HepG2 (cell line): ENCODE measurements at regions not wholly inside any gene's neighbourhood (a gene's known extent, or its start where the extent isn't known, plus 50 kb on each side); places are given as distances from the start of the nearest gene placed in this dataset.

Source experiments
- ATAC-seq: fragments of 200-7000 bp; cut with Tn5 transposase; 3 replicates; pipeline ENCODE4 v1.9.1; 2020; ENCODE audit warnings: mild to moderate bottlenecking, moderate library complexity
- BruUV-seq: library from RNA; stranded (reverse); fragments of 400-500 nt; replicated peaks from 2 replicates; lab custom pipeline; 2021; lab: Mats Ljungman, UMichigan
- CTCF ChIA-PET: fragments of 300-600 bp; formaldehyde crosslinking; extraction: SDS; loops from one replicate; lab custom pipeline; 2021; ENCODE audit warnings: low total read pairs, inconsistent platforms, low intra/inter-chr PET ratio; lab: Yijun Ruan, JAX
- POLR2A ChIA-PET: fragments of 350-600 bp; sonication (Branson Sonifier 250); formaldehyde crosslinking; loops from one replicate; lab custom pipeline; 2020; ENCODE audit warnings: antibody characterized with exemption, inconsistent platforms; lab: Yijun Ruan, JAX
- DNase-seq: peaks from one replicate; pipeline ENCODE4 v3.0.0-alpha.2; 2015; ENCODE audit warnings: low spot score
- FAIRE-seq: peaks from 3 replicates; lab custom pipeline; 2011; peaks lifted over from hg19 to GRCh38; lab: Jason Lieb, UNC
- H2AFZ ChIP-seq: one replicate; pipeline ENCODE4 v1.6.1; 2011; ENCODE audit warnings: low read length, inconsistent platforms
- H3K27ac ChIP-seq: fragments of 300-600 bp; 3 replicates; pipeline ENCODE4 v1.8.0; 2011; ENCODE audit warnings: mixed run types, mild to moderate bottlenecking, mixed read lengths, low read length, inconsistent platforms; ENCODE audit not compliant: insufficient read depth; ENCODE audit errors: extremely low read length
- H3K27me3 ChIP-seq, 2 experiments: fragments of 200-600 bp in 1 of 2; 2 replicates in 1 of 2; 3 replicates in 1 of 2; pipeline versions ENCODE4 v1.6.0 to v1.8.0; 2011; ENCODE audit warnings: low read length in 2 of 2, mild to moderate bottlenecking in 2 of 2, moderate library complexity in 2 of 2, inconsistent platforms in 1 of 2; ENCODE audit not compliant: insufficient read depth in 2 of 2, control insufficient read depth in 1 of 2
- H3K36me3 ChIP-seq, 2 experiments: fragments of 200-600 bp in 1 of 2; replicated peaks in 1 of 2; 2 replicates in 1 of 2; 3 replicates in 1 of 2; pipeline versions ENCODE4 v1.5.1 to v1.8.0; 2011; ENCODE audit warnings: low read length in 2 of 2, inconsistent platforms in 1 of 2; ENCODE audit not compliant: insufficient read depth in 2 of 2, control insufficient read depth in 1 of 2
- H3K4me1 ChIP-seq: 2 replicates; pipeline ENCODE4 v1.5.1; 2012; ENCODE audit warnings: low read length, inconsistent platforms; ENCODE audit not compliant: insufficient read depth
- H3K4me2 ChIP-seq: 2 replicates; pipeline ENCODE4 v1.6.0; 2011; ENCODE audit warnings: low read depth, low read length, inconsistent platforms
- H3K4me3 ChIP-seq, 3 experiments: fragments of 200-600 bp in 1 of 3; sonication (generic), shearing (Covaris generic) in 1 of 3; replicated peaks in 1 of 3; 2 replicates each; pipeline ENCODE4 v1.5.1; 2011 to 2016; ENCODE audit warnings: low read length in 3 of 3, inconsistent platforms in 2 of 3, low read depth in 2 of 3, mild to moderate bottlenecking in 2 of 3, control low read depth in 1 of 3, mixed read lengths in 1 of 3; ENCODE audit not compliant: insufficient read depth in 1 of 3
- H3K79me2 ChIP-seq: one replicate; pipeline ENCODE4 v1.6.1; 2011; ENCODE audit warnings: low read length, inconsistent platforms; ENCODE audit not compliant: insufficient read depth
- H3K9ac ChIP-seq: 2 replicates; pipeline ENCODE4 v1.6.0; 2011; ENCODE audit warnings: mild to moderate bottlenecking, low read depth, low read length, inconsistent platforms; ENCODE audit not compliant: insufficient read depth
- H3K9me3 ChIP-seq: 2 replicates; pipeline ENCODE4 v1.5.1; 2012; ENCODE audit warnings: mild to moderate bottlenecking, low read length
- H4K20me1 ChIP-seq: 2 replicates; pipeline ENCODE4 v1.6.0; 2011; ENCODE audit warnings: inconsistent platforms, mild to moderate bottlenecking, low read length, moderate library complexity; ENCODE audit not compliant: insufficient read depth
- EHMT2 ChIP-seq: fragments of 200-600 bp; sonication (generic); IDR thresholded peaks from 2 replicates; pipeline ENCODE4 v1.7.0; 2017; ENCODE audit warnings: antibody characterized with exemption, low read depth, low read length, borderline replicate concordance
- MXI1 ChIP-seq: IDR thresholded peaks from 3 replicates; pipeline ENCODE4 v1.6.1; 2012; ENCODE audit warnings: low read depth, low read length, inconsistent platforms, borderline replicate concordance
- SP4 ChIP-seq: sonication (generic); formaldehyde crosslinking; IDR thresholded peaks from 2 replicates; pipeline ENCODE4 v1.8.1; 2023; ENCODE audit warnings: mild to moderate bottlenecking, missing genetic modification reagents
- ZNF567 ChIP-seq: sonication (generic); formaldehyde crosslinking; IDR thresholded peaks from 2 replicates; pipeline ENCODE4 v1.8.1; 2023; ENCODE audit warnings: mild to moderate bottlenecking, missing genetic modification reagents, borderline replicate concordance
- ZNF75D ChIP-seq: sonication (generic); formaldehyde crosslinking; IDR thresholded peaks from 2 replicates; pipeline ENCODE4 v1.8.1; 2023; ENCODE audit warnings: missing genetic modification reagents, mild to moderate bottlenecking, borderline replicate concordance
- ZNF772 ChIP-seq: sonication (generic); formaldehyde crosslinking; IDR thresholded peaks from 2 replicates; pipeline ENCODE4 v1.5.0; 2020; ENCODE audit warnings: mild to moderate bottlenecking, missing genetic modification reagents
- WGBS: methylation state at CpG from one replicate; pipeline ENCODE4 v1.1.6; 2017; ENCODE audit warnings: low lambda C conversion rate; 5-methylcytosine and 5-hydroxymethylcytosine counted together
- in situ Hi-C: cut with HindIII; loops from 2 replicates; pipeline ENCODE4 v1.10.0; 2017; ENCODE audit warnings: low pct_unique_long_range_greater_than_20kb; ENCODE audit not compliant: extremely low pct_ligation_motif_present
- intact Hi-C: fragments of 100-400 bp; cut with micrococcal nuclease; formaldehyde crosslinking; loops from one replicate; pipeline ENCODE4 v1.10.0; 2022; ENCODE audit not compliant: unreplicated experiment
- TF ChIP-seq, protein P1 (sequence below): sonication (generic); formaldehyde crosslinking; IDR thresholded peaks from 2 replicates; pipeline ENCODE4 v1.8.0; 2022; ENCODE audit warnings: mild to moderate bottlenecking, missing genetic modification reagents, borderline replicate concordance
- TF ChIP-seq, protein P2 (sequence below): sonication (generic); formaldehyde crosslinking; conservative IDR thresholded peaks from 2 replicates; pipeline ENCODE4 v1.5.0; 2020; ENCODE audit warnings: missing genetic modification reagents
- TF ChIP-seq, protein P3 (sequence below): IDR thresholded peaks from 2 replicates; pipeline ENCODE4 v1.6.1; 2018; ENCODE audit warnings: missing genetic modification reagents, mild to moderate bottlenecking, missing compliant biosample characterization

- no peak overlapping the region for H3K9ac ChIP-seq
- no peaks in the 10 kb centered on the region for H3K4me1 ChIP-seq
- DNase-seq, result no peak
- TF ChIP-seq, protein P1, sequence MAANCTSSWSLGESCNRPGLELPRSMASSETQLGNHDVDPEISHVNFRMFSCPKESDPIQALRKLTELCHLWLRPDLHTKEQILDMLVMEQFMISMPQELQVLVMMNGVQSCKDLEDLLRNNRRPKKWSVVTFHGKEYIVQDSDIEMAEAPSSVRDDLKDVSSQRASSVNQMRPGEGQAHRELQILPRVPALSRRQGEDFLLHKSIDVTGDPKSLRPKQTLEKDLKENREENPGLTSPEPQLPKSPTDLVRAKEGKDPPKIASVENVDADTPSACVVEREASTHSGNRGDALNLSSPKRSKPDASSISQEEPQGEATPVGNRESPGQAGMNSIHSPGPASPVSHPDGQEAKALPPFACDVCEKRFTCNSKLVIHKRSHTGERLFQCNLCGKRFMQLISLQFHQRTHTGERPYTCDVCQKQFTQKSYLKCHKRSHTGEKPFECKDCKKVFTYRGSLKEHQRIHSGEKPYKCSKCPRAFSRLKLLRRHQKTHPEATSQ, result no peak
- TF ChIP-seq, all 625 proteins: peak for 0
- Histone ChIP-seq H3K27me3 (no peaks in the 10 kb centered on the region; a peak in 1 of 5 replicates), H4K20me1 (no peaks in the 10 kb centered on the region), H3K4me2 (no peak overlapping the region), H3K4me3 (no peak overlapping the region), H3K79me2 (no peaks in the 10 kb centered on the region), H3K9me3 (no peaks in the 10 kb centered on the region), H3K36me3 (no peaks in the 10 kb centered on the region), H3K27ac (no peak overlapping the region), H2AFZ (no peak overlapping the region)
- in situ Hi-C loops, result no loop called here
- ChIA-PET CTCF (no interaction called here), POLR2A (no interaction called here)
- intact Hi-C loops, result no loop called here
- BruUV-seq, result no TSS peak
- ATAC-seq, result no peak
- WGBS, result 35% methylated on average over 5 of the region's 5 CpGs
- no peak for FAIRE-seq
Observed at GRCh38 chr2:18159896-18160295, 281.4 kb downstream of the KCNS3 start.

- ChIA-PET CTCF (no interaction called here), POLR2A (no interaction called here)
- TF ChIP-seq ZNF567 (no peak), ZNF75D (CRISPR knock-in tag) (no peak), ZNF772 (CRISPR knock-in tag) (no peak), EHMT2 (no peak), MXI1 (no peak), SP4 (CRISPR knock-in tag) (no peak)
- TF ChIP-seq, protein P2, sequence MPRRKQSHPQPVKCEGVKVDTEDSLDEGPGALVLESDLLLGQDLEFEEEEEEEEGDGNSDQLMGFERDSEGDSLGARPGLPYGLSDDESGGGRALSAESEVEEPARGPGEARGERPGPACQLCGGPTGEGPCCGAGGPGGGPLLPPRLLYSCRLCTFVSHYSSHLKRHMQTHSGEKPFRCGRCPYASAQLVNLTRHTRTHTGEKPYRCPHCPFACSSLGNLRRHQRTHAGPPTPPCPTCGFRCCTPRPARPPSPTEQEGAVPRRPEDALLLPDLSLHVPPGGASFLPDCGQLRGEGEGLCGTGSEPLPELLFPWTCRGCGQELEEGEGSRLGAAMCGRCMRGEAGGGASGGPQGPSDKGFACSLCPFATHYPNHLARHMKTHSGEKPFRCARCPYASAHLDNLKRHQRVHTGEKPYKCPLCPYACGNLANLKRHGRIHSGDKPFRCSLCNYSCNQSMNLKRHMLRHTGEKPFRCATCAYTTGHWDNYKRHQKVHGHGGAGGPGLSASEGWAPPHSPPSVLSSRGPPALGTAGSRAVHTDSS (CRISPR knock-in tag), result no peak
- TF ChIP-seq, protein P3, sequence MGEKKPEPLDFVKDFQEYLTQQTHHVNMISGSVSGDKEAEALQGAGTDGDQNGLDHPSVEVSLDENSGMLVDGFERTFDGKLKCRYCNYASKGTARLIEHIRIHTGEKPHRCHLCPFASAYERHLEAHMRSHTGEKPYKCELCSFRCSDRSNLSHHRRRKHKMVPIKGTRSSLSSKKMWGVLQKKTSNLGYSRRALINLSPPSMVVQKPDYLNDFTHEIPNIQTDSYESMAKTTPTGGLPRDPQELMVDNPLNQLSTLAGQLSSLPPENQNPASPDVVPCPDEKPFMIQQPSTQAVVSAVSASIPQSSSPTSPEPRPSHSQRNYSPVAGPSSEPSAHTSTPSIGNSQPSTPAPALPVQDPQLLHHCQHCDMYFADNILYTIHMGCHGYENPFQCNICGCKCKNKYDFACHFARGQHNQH (CRISPR knock-in tag), result no peak
- Histone ChIP-seq H3K36me3 (no peaks in the 10 kb centered on the region), H2AFZ (no peak overlapping the region), H3K4me3 (no peak overlapping the region), H3K79me2 (no peaks in the 10 kb centered on the region), H3K27ac (no peak overlapping the region), H3K4me1 (no peaks in the 10 kb centered on the region), H4K20me1 (no peaks in the 10 kb centered on the region), H3K9ac (no peak overlapping the region), H3K27me3 (no peaks in the 10 kb centered on the region; a peak in 1 of 5 replicates), H3K9me3 (no peaks in the 10 kb centered on the region), H3K4me2 (no peak overlapping the region)
- BruUV-seq, result no TSS peak
- WGBS, result 3% methylated on average over 2 of the region's 2 CpGs
- in situ Hi-C loops, result no loop called here
- ATAC-seq (no peak), FAIRE-seq (no peak), DNase-seq (no peak)
- intact Hi-C loops, result no loop called here
Observed at GRCh38 chr2:18156421-18156820, 278.0 kb downstream of the KCNS3 start.
